H1 (cell line): ENCODE measurements at regions not wholly inside any gene's neighbourhood (a gene's known extent, or its start where the extent isn't known, plus 50 kb on each side); places are given as distances from the start of the nearest gene placed in this dataset.

Experiments used
- CTCF ChIA-PET: fragments of 300-600 bp; sonication (Branson Sonifier 250); formaldehyde crosslinking; loops from one replicate; lab custom pipeline; 2021; ENCODE audit not compliant: partially characterized antibody; lab: Charles Lee
- POLR2A ChIA-PET: fragments of 300-600 bp; sonication (Branson Sonifier 250); formaldehyde crosslinking; loops from one replicate; lab custom pipeline; 2021; ENCODE audit warnings: inconsistent platforms; ENCODE audit not compliant: partially characterized antibody; lab: Charles Lee
- DNase-seq, 2 experiments: peaks; one replicate each; pipeline versions ENCODE4 v3.0.0 to v3.0.0-alpha.2; 2010 to 2022; ENCODE audit warnings: low spot score in 2 of 2, low read depth in 1 of 2, mixed read lengths in 1 of 2
- FAIRE-seq: peaks from 2 replicates; lab custom pipeline; 2011; peaks lifted over from hg19 to GRCh38; lab: Jason Lieb, UNC
- H2AFZ ChIP-seq: 2 replicates; pipeline ENCODE4 v1.8.1; 2012; ENCODE audit warnings: low read length, inconsistent platforms
- H2AK5ac ChIP-seq: 2 replicates; pipeline ENCODE4 v1.6.1; 2013; ENCODE audit warnings: low read depth, low read length
- H2BK120ac ChIP-seq: replicated peaks from 2 replicates; pipeline ENCODE3; 2013; ENCODE audit warnings: low read depth, low read length, inconsistent platforms
- H2BK12ac ChIP-seq: 2 replicates; pipeline ENCODE4 v1.6.1; 2013; ENCODE audit warnings: low read depth, low read length
- H2BK15ac ChIP-seq: 2 replicates; pipeline ENCODE4 v1.6.1; 2013; ENCODE audit warnings: low read length
- H2BK20ac ChIP-seq: 2 replicates; pipeline ENCODE4 v1.6.1; 2013; ENCODE audit warnings: low read length
- H2BK5ac ChIP-seq: 2 replicates; pipeline ENCODE4 v1.6.1; 2013; ENCODE audit warnings: low read depth, low read length
- H3K14ac ChIP-seq: 2 replicates; pipeline ENCODE4 v1.6.1; 2013; ENCODE audit warnings: inconsistent platforms; ENCODE audit not compliant: insufficient read length
- H3K18ac ChIP-seq: 2 replicates; pipeline ENCODE4 v1.6.1; 2013; ENCODE audit warnings: low read length; ENCODE audit errors: extremely low read depth
- H3K23ac ChIP-seq: 2 replicates; pipeline ENCODE4 v1.6.1; 2013; ENCODE audit warnings: inconsistent platforms; ENCODE audit not compliant: insufficient read length
- H3K23me2 ChIP-seq: 2 replicates; pipeline ENCODE4 v1.6.1; 2013; ENCODE audit warnings: low read depth, low read length
- H3K27ac ChIP-seq: 2 replicates; pipeline ENCODE4 v1.6.1; 2011; ENCODE audit warnings: low read depth, low read length, inconsistent platforms
- H3K27me3 ChIP-seq, 4 experiments: replicated peaks in 1 of 4; 1 replicate in 1 of 4; 2 replicates in 3 of 4; pipeline versions ENCODE4 v1.6.1 to v1.8.1; 2011 to 2013; ENCODE audit warnings: low read length in 3 of 4, mild to moderate bottlenecking in 3 of 4, inconsistent platforms in 2 of 4, mixed read lengths in 2 of 4, moderate library complexity in 1 of 4; ENCODE audit not compliant: control insufficient read depth in 3 of 4, insufficient read depth in 3 of 4; ENCODE audit errors: extremely low read depth in 1 of 4
- H3K36me3 ChIP-seq, 4 experiments: 2 replicates each; pipeline versions ENCODE4 v1.6.1 to v1.8.1; 2011 to 2013; ENCODE audit warnings: mild to moderate bottlenecking in 4 of 4, low read length in 3 of 4, moderate library complexity in 2 of 4, control low read depth in 1 of 4, inconsistent platforms in 1 of 4; ENCODE audit not compliant: insufficient read depth in 4 of 4, control insufficient read depth in 2 of 4
- H3K4ac ChIP-seq: replicated peaks from 2 replicates; pipeline ENCODE3; 2013; ENCODE audit warnings: low read length, low read depth, mixed read lengths, inconsistent platforms; ENCODE audit not compliant: insufficient read length
- H3K4me1 ChIP-seq, 4 experiments: replicated peaks in 1 of 4; 1 replicate in 1 of 4; 2 replicates in 3 of 4; pipeline versions ENCODE4 v1.6.1 to v1.8.1; 2011 to 2013; ENCODE audit warnings: low read length in 3 of 4, inconsistent platforms in 2 of 4, mixed read lengths in 1 of 4; ENCODE audit not compliant: insufficient read depth in 4 of 4, control insufficient read depth in 3 of 4
- H3K4me2 ChIP-seq, 2 experiments: 2 replicates each; pipeline versions ENCODE4 v1.6.1 to v1.8.1; 2011 to 2013; ENCODE audit warnings: low read depth in 2 of 2, low read length in 2 of 2, control low read depth in 1 of 2, inconsistent platforms in 1 of 2, mild to moderate bottlenecking in 1 of 2; ENCODE audit not compliant: insufficient read depth in 1 of 2
- H3K4me3 ChIP-seq, 4 experiments: fragments of 200-600, 300-600 bp in 1 of 4; sonication (generic), shearing (Covaris generic), sonication (Bioruptor Twin) in 1 of 4; 2 replicates each; pipeline versions ENCODE4 v1.5.1 to v1.8.1; 2011 to 2016; ENCODE audit warnings: low read length in 4 of 4, low read depth in 3 of 4, control low read depth in 2 of 4, inconsistent platforms in 2 of 4, mild to moderate bottlenecking in 2 of 4, mixed read lengths in 1 of 4, moderate library complexity in 1 of 4; ENCODE audit not compliant: insufficient read depth in 2 of 4; ENCODE audit errors: extremely low read depth in 1 of 4
- H3K56ac ChIP-seq: replicated peaks from 2 replicates; pipeline ENCODE3; 2013; ENCODE audit warnings: low read depth, mild to moderate bottlenecking, mixed read lengths, low read length, inconsistent platforms; ENCODE audit not compliant: insufficient read length
- H3K79me1 ChIP-seq: 2 replicates; pipeline ENCODE4 v1.6.1; 2013; ENCODE audit warnings: low read depth, low read length, control low read depth
- H3K79me2 ChIP-seq, 2 experiments: 2 replicates each; pipeline versions ENCODE4 v1.6.1 to v1.8.1; 2012 to 2013; ENCODE audit warnings: low read length in 2 of 2, mild to moderate bottlenecking in 2 of 2, inconsistent platforms in 1 of 2; ENCODE audit not compliant: insufficient read depth in 2 of 2, control insufficient read depth in 1 of 2
- H3K9ac ChIP-seq, 4 experiments: replicated peaks in 1 of 4; 1 replicate in 1 of 4; 2 replicates in 3 of 4; pipeline versions ENCODE4 v1.6.1 to v1.8.1; 2011 to 2013; ENCODE audit warnings: low read depth in 3 of 4, low read length in 3 of 4, control low read depth in 2 of 4, mild to moderate bottlenecking in 2 of 4, moderate library complexity in 2 of 4, inconsistent platforms in 1 of 4; ENCODE audit errors: extremely low read depth in 1 of 4
- H3K9me3 ChIP-seq, 2 experiments: 2 replicates each; pipeline versions ENCODE4 v1.6.1 to v1.8.1; 2012 to 2013; ENCODE audit warnings: mild to moderate bottlenecking in 2 of 2, moderate library complexity in 2 of 2, control low read depth in 1 of 2, inconsistent platforms in 1 of 2, low read depth in 1 of 2, low read length in 1 of 2, mixed read lengths in 1 of 2; ENCODE audit not compliant: insufficient read depth in 2 of 2
- H4K20me1 ChIP-seq, 2 experiments: replicated peaks in 1 of 2; 2 replicates each; pipeline versions ENCODE3 to v1.8.1; 2011 to 2013; ENCODE audit warnings: inconsistent platforms in 2 of 2, low read length in 2 of 2, mild to moderate bottlenecking in 1 of 2; ENCODE audit not compliant: insufficient read depth in 2 of 2, control insufficient read depth in 1 of 2
- H4K5ac ChIP-seq: 2 replicates; pipeline ENCODE4 v1.6.1; 2013; ENCODE audit warnings: low read length, low read depth, mixed read lengths, inconsistent platforms; ENCODE audit not compliant: insufficient read length
- H4K8ac ChIP-seq: 2 replicates; pipeline ENCODE4 v1.8.0; 2013; ENCODE audit warnings: mild to moderate bottlenecking, moderate library complexity, low read length, inconsistent platforms; ENCODE audit not compliant: insufficient read depth; ENCODE audit errors: extremely low read depth
- H4K91ac ChIP-seq: replicated peaks from 2 replicates; pipeline ENCODE3; 2013; ENCODE audit warnings: low read length, mixed read lengths, inconsistent platforms; ENCODE audit not compliant: insufficient read length
- HDAC2 ChIP-seq, 2 experiments: fragments of 300-600 bp in 1 of 2; sonication (generic) in 1 of 2; IDR thresholded peaks; 2 replicates each; pipeline ENCODE4 v1.6.1; 2011 to 2012; ENCODE audit warnings: low read depth in 2 of 2, low read length in 2 of 2, mild to moderate bottlenecking in 2 of 2, moderate library complexity in 2 of 2, borderline replicate concordance in 1 of 2, inconsistent platforms in 1 of 2
- SIN3A ChIP-seq, 2 experiments: IDR thresholded peaks in 1 of 2; conservative IDR thresholded peaks in 1 of 2; 2 replicates each; pipeline ENCODE4 v1.6.1; 2011 to 2012; ENCODE audit warnings: low read length in 2 of 2, improper control_type of control experiment in 1 of 2, low read depth in 1 of 2, mild to moderate bottlenecking in 1 of 2
- WGBS, 2 experiments: shearing (Covaris generic) in 1 of 2; methylation state at CpG; one replicate each; pipeline versions ENCODE4 v1.1.6 to v1.1.7; 2013 to 2015; ENCODE audit warnings: low lambda C conversion rate in 2 of 2, mixed read lengths in 2 of 2, inconsistent platforms in 1 of 2, low coverage in 1 of 2, missing lambda C conversion rate in 1 of 2; ENCODE audit not compliant: insufficient replicate concordance in 2 of 2, insufficient coverage in 1 of 2, insufficient read length in 1 of 2; ENCODE audit errors: extremely low coverage in 1 of 2, missing lambda C conversion rate in 1 of 2; 5-methylcytosine and 5-hydroxymethylcytosine counted together

DNA sequence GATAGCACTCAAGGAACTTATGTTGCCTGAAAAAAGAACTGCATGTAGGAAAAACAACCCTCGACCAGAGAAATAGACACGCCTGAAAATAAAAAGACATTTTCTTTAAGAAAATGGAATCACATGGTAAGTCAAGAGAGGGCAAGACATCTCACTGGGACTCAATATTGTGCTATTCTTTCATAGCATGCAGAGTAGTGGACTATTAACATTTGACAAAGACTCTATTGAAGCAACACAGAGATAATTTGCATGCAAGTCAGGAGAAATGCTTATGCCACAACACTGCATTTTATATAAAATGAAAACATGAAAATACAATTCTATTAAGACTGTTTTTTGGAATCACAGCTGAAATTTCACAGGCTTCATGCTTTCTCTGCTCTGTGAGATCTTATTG lies 77.9 kb upstream of the RHOBTB1 start:
- Histone ChIP-seq H2AFZ (no peak overlapping the region), H3K14ac (no peak overlapping the region), H4K20me1 (no peaks in the 10 kb centered on the region), H2BK15ac (no peak overlapping the region), H3K4me2 (no peak overlapping the region), H3K23ac (no peak overlapping the region), H3K27ac (no peak overlapping the region), H2BK5ac (no peak overlapping the region), H2BK120ac (no peak overlapping the region), H3K36me3 (no peaks in the 10 kb centered on the region), H4K8ac (no peak overlapping the region), H3K18ac (no peak overlapping the region), H4K91ac (no peak overlapping the region), H3K9me3 (no peaks in the 10 kb centered on the region), H3K23me2 (no peaks in the 10 kb centered on the region), H2BK12ac (no peak overlapping the region), H2BK20ac (no peak overlapping the region), H3K9ac (no peak overlapping the region), H2AK5ac (no peak overlapping the region), H4K5ac (no peak overlapping the region), H3K79me1 (no peaks in the 10 kb centered on the region), H3K4ac (no peak overlapping the region), H3K4me3 (no peak overlapping the region), H3K27me3 (peaks cover 0 to 1% (median 0%) of the 10 kb centered on the region in 4 experiments; a peak in 1 of 7 replicates), H3K4me1 (no peaks in the 10 kb centered on the region), H3K79me2 (no peaks in the 10 kb centered on the region), H3K56ac (no peak overlapping the region)
- 72% methylated on average over 2 of the region's 2 CpGs; no CpG with 5 or more reads in 1 of the 2 experiments for WGBS, 2 experiments
- ChIA-PET CTCF (interaction anchor here (0.6 to 1.5 kb wide), 2 partner anchors 53 to 249 kb away, joined by 4 read pairs; no protein-coding TSS in a partner anchor), POLR2A (no interaction called here)
- DNase-seq (no peak), FAIRE-seq (no peak)
- TF ChIP-seq SIN3A (conservative IDR thresholded peaks at IDR 0.05 in 1 of 2, IDR thresholded peaks at IDR 0.05 in 1 of 2; ENCODE audit: low read depth in 1 of 2, low read length in 2 of 2) (no peak), HDAC2 (IDR thresholded peaks at IDR 0.05; ENCODE audit: borderline replicate concordance in 1 of 2, low read depth in 2 of 2, low read length in 2 of 2) (no peak)
